Esophagus muscularis mucosa (tissue), 4 donors: ENCODE measurements at regions not wholly inside any gene's neighbourhood (a gene's known extent, or its start where the extent isn't known, plus 50 kb on each side); places are given as distances from the start of the nearest gene placed in this dataset.

ENCODE experiments used
- DNase-seq: peaks from one replicate; pipeline ENCODE4 v3.0.0-alpha.2; 2017; ENCODE audit errors: extremely low spot score
- H3K27ac ChIP-seq, 4 donors: fragments of 200-600 bp; sonication (generic); replicated peaks in 1 of 4; 1 replicate in 3 of 4; 2 replicates in 1 of 4; pipeline ENCODE4 v1.5.1; 2016 to 2019; ENCODE audit warnings: mild to moderate bottlenecking in 1 of 4
- H3K27me3 ChIP-seq, 4 donors: fragments of 200-600 bp; sonication (generic); one replicate each; pipeline versions ENCODE4 v1.5.1 to v1.6.0; 2016 to 2019
- H3K36me3 ChIP-seq, 4 donors: fragments of 200-600 bp; sonication (generic); one replicate each; pipeline ENCODE4 v1.5.1; 2016 to 2019
- H3K4me1 ChIP-seq, 4 donors: fragments of 200-600 bp; sonication (generic); one replicate each; pipeline ENCODE4 v1.5.1; 2016 to 2019
- H3K4me3 ChIP-seq, 4 donors: fragments of 200-600 bp; sonication (generic); 1 replicate in 2 of 4; 2 replicates in 2 of 4; pipeline ENCODE4 v1.5.1; 2016 to 2019; ENCODE audit warnings: mild to moderate bottlenecking in 4 of 4, moderate library complexity in 1 of 4
- H3K9me3 ChIP-seq, 4 donors: fragments of 200-600 bp; sonication (generic); 1 replicate in 3 of 4; 2 replicates in 1 of 4; pipeline ENCODE4 v1.5.1; 2016 to 2019
- CTCF ChIP-seq, 3 experiments: fragments of 200-600 bp in 2 of 3; fragments of 450-650 bp in 1 of 3; sonication (generic) in 2 of 3; IDR thresholded peaks; one replicate each; pipeline ENCODE4 v1.5.1; 2017 to 2019; ENCODE audit warnings: antibody characterized with exemption in 3 of 3, mild to moderate bottlenecking in 2 of 3, moderate library complexity in 1 of 3
- EP300 ChIP-seq: sonication (generic); formaldehyde crosslinking; IDR thresholded peaks from one replicate; pipeline ENCODE4 v1.6.1; 2017; ENCODE audit warnings: antibody characterized with exemption
- POLR2A ChIP-seq: fragments of 450-650 bp; IDR thresholded peaks from one replicate; pipeline ENCODE4 v1.6.1; 2017; ENCODE audit warnings: antibody characterized with exemption, moderate library complexity, mild to moderate bottlenecking, low read depth
- POLR2AphosphoS5 ChIP-seq, 2 donors: sonication (generic); formaldehyde crosslinking; IDR thresholded peaks; one replicate each; pipeline ENCODE4 v1.6.1; 2017; ENCODE audit warnings: antibody characterized with exemption in 2 of 2
- WGBS: methylation state at CpG from one replicate; pipeline ENCODE4 v1.1.5; 2018; 5-methylcytosine and 5-hydroxymethylcytosine counted together
- intact Hi-C: fragments of 100-400 bp; cut with DNase I; formaldehyde crosslinking; loops from one replicate; pipeline ENCODE4 v1.15.1; 2023

DNA sequence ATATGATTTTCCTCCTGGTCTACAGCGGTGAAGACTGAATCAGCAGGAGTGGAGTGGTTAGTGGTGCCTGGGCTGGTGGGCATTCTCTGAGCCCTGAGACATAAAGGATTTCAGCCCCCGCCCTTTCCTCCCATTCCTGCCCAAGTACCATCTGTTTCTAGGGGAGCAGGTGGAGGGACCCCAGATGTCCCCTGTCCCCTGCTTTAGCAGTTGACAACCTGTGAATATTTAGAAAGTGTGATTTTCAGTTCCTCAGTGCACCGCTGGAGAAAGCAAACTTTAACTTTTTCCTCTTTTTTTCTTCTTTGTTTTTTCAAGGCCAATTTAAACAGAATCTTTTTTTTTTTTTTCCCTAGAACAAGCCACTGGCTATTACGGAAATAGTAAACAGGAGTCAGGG, 163.8 kb upstream of the MYL2 start:
- no peak for DNase-seq
- no peak for TF ChIP-seq EP300
- no peak for TF ChIP-seq POLR2AphosphoS5 (IDR thresholded peaks at IDR 0.05)
- TF ChIP-seq CTCF (IDR thresholded peaks at IDR 0.05) = no peak
- no peak for TF ChIP-seq POLR2A
- H3K4me3 ChIP-seq = no peak overlapping the region
- no peaks in the 10 kb centered on the region for H3K36me3 ChIP-seq
- H3K27ac ChIP-seq = no peak overlapping the region
- H3K27me3 ChIP-seq = peaks cover 0 to 39% (median 0%) of the 10 kb centered on the region in 4 donors
- no peaks in the 10 kb centered on the region for H3K4me1 ChIP-seq
- WGBS = 73% methylated on average over 4 of the region's 4 CpGs
- no peaks in the 10 kb centered on the region for H3K9me3 ChIP-seq
- intact Hi-C loops = no loop called here

GRCh38 chr12:111081600-111081999, 161.2 kb upstream of the MYL2 start:
- intact Hi-C loops = no loop called here
- 86% methylated on average over 5 of the region's 5 CpGs for WGBS
- no peaks in the 10 kb centered on the region for H3K4me1 ChIP-seq
- no peaks in the 10 kb centered on the region for H3K9me3 ChIP-seq
- DNase-seq = no peak
- H3K4me3 ChIP-seq = no peak overlapping the region
- no peak overlapping the region for H3K27ac ChIP-seq
- peaks cover 0 to 40% (median 0%) of the 10 kb centered on the region in 4 donors for H3K27me3 ChIP-seq
- TF ChIP-seq POLR2AphosphoS5 (IDR thresholded peaks at IDR 0.05) (no peak), EP300 (no peak), POLR2A (no peak), CTCF (IDR thresholded peaks at IDR 0.05) (no peak)
- H3K36me3 ChIP-seq = no peaks in the 10 kb centered on the region

- Histone ChIP-seq H3K4me3 (no peak overlapping the region), H3K9me3 (no peaks in the 10 kb centered on the region), H3K36me3 (no peaks in the 10 kb centered on the region), H3K27me3 (peaks cover 0 to 52% (median 0%) of the 10 kb centered on the region in 4 donors), H3K4me1 (no peaks in the 10 kb centered on the region), H3K27ac (no peak overlapping the region)
- DNase-seq = no peak
- 90% methylated on average over 4 of the region's 4 CpGs for WGBS
- TF ChIP-seq POLR2A = no peak
- TF ChIP-seq POLR2AphosphoS5 (IDR thresholded peaks at IDR 0.05) = no peak
- no peak for TF ChIP-seq CTCF (IDR thresholded peaks at IDR 0.05)
- TF ChIP-seq EP300 = no peak
- intact Hi-C loops = no loop called here
Measured at GRCh38 chr12:111078731-111079130, 158.4 kb upstream of the MYL2 start.

GRCh38 chr12:111076611-111077451, 156.5 kb upstream of the MYL2 start:
- H3K4me3 ChIP-seq = no peak overlapping the region
- no peaks in the 10 kb centered on the region for H3K36me3 ChIP-seq
- H3K4me1 ChIP-seq = no peaks in the 10 kb centered on the region
- H3K9me3 ChIP-seq = peaks cover 0 to 7% (median 0%) of the 10 kb centered on the region in 4 donors
- H3K27me3 ChIP-seq = peaks cover 0 to 42% (median 0%) of the 10 kb centered on the region in 4 donors
- TF ChIP-seq POLR2AphosphoS5 (IDR thresholded peaks at IDR 0.05) (no peak), POLR2A (no peak), EP300 (no peak)
- intact Hi-C loops = no loop called here
- no peak for DNase-seq
- H3K27ac ChIP-seq = no peak overlapping the region
- WGBS = 55% methylated on average over 22 of the region's 23 CpGs

DNA sequence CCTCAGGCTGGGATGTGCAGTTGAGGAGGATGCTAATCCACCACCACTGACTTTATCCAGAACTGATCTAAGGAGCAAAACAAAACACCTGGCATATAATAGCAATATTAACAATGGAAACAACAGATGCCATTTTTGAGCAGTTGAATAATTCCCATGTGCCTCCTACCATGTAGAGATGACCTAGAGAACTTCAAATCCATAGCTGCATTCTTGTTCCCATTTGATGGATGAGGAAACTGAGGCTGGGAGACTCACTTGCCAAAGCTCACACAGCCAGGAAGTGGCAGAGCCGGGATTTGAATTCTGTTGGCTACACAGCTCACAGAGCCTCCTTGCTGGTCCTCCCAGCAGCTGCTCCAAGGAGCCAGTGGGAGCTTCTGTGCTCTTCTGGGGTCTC, 155.8 kb upstream of the MYL2 start:
- Histone ChIP-seq H3K4me3 (no peak overlapping the region), H3K27me3 (peaks cover 0 to 39% (median 0%) of the 10 kb centered on the region in 4 donors), H3K4me1 (no peaks in the 10 kb centered on the region), H3K36me3 (no peaks in the 10 kb centered on the region), H3K27ac (no peak overlapping the region), H3K9me3 (peaks cover 0 to 7% (median 0%) of the 10 kb centered on the region in 4 donors)
- no CpG with 5 or more reads among the region's 1 CpG for WGBS
- DNase-seq = no peak
- TF ChIP-seq POLR2A (no peak), POLR2AphosphoS5 (IDR thresholded peaks at IDR 0.05) (no peak), CTCF (IDR thresholded peaks at IDR 0.05) (no peak), EP300 (no peak)
- intact Hi-C loops = no loop called here
